HUES48 (cell line): ENCODE measurements at regions not wholly inside any gene's neighbourhood (a gene's known extent, or its start where the extent isn't known, plus 50 kb on each side); places are given as distances from the start of the nearest gene placed in this dataset.
"Not testable (repeated sequence)": the region's sequence is repeated elsewhere in the genome, so short reads cannot be mapped to it uniquely, and the experiment has no call there.

Experiments
- H3K27ac ChIP-seq: one replicate; pipeline ENCODE4 v1.7.0; 2013; ENCODE audit warnings: low read depth, low read length, inconsistent platforms
- H3K27me3 ChIP-seq: 2 replicates; pipeline ENCODE4 v1.6.1; 2013; ENCODE audit warnings: mild to moderate bottlenecking, low read length; ENCODE audit not compliant: control insufficient read depth, insufficient read depth
- H3K36me3 ChIP-seq: 2 replicates; pipeline ENCODE4 v1.6.1; 2013; ENCODE audit warnings: low read length; ENCODE audit not compliant: control insufficient read depth, insufficient read depth
- H3K4me1 ChIP-seq: 2 replicates; pipeline ENCODE4 v1.6.1; 2013; ENCODE audit warnings: mild to moderate bottlenecking, low read length; ENCODE audit not compliant: control insufficient read depth, insufficient read depth
- H3K4me3 ChIP-seq: 2 replicates; pipeline ENCODE4 v1.5.1; 2013; ENCODE audit warnings: mild to moderate bottlenecking, low read depth, low read length
- H3K9ac ChIP-seq: 2 replicates; pipeline ENCODE4 v1.6.1; 2013; ENCODE audit warnings: mild to moderate bottlenecking, low read depth, low read length, moderate library complexity
- H3K9me3 ChIP-seq: 2 replicates; pipeline ENCODE4 v1.6.1; 2013; ENCODE audit warnings: low read length; ENCODE audit not compliant: control insufficient read depth, insufficient read depth

DNA sequence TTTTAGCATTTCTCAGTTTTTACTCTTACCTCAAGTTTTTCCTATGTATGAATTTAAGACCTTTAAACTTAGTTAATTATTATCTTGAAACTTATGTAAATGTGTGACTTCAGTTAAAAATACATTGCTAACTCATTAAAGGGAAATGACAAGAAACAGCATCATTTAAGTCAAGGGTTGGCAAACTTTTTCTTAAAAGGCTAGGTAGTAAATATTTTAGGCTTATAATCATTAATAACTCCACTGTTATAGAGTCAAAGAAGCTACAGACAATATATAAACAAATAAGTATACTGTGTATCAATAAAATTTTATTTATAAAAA lies 259.7 kb upstream of the RBMS1 start:
- Histone ChIP-seq H3K4me1 (peaks cover 20% of the 10 kb centered on the region; the same call in 1 of the 2 replicates), H3K27me3 (no peaks in the 10 kb centered on the region), H3K9me3 (0 out of 2 replicates have a peak, but pooled peaks cover 2% of the 10 kb centered on the region), H3K36me3 (no peaks in the 10 kb centered on the region), H3K4me3 (no peak overlapping the region), H3K27ac (no peak overlapping the region), H3K9ac (no peak overlapping the region)

- Histone ChIP-seq H3K9ac (no peak overlapping the region), H3K9me3 (0 out of 2 replicates have a peak, but pooled peaks cover 2% of the 10 kb centered on the region), H3K4me3 (no peak overlapping the region), H3K36me3 (no peaks in the 10 kb centered on the region), H3K27me3 (no peaks in the 10 kb centered on the region), H3K4me1 (peaks cover 20% of the 10 kb centered on the region; the same call in 1 of the 2 replicates), H3K27ac (no peak overlapping the region)
Observed at GRCh38 chr2:160753960-160754359, 260.4 kb upstream of the RBMS1 start.

- peaks cover 18% of the 10 kb centered on the region; the same call in 1 of the 2 replicates for H3K4me1 ChIP-seq
- no peaks in the 10 kb centered on the region for H3K27me3 ChIP-seq
- H3K36me3 ChIP-seq, result no peaks in the 10 kb centered on the region
- no peak overlapping the region for H3K4me3 ChIP-seq
- H3K27ac ChIP-seq, result no peak overlapping the region
- 0 out of 2 replicates have a peak, but pooled peaks cover 2% of the 10 kb centered on the region for H3K9me3 ChIP-seq
- no peak overlapping the region for H3K9ac ChIP-seq
Observed at GRCh38 chr2:160756481-160756880, 262.9 kb upstream of the RBMS1 start.

- H3K9me3 ChIP-seq, result peaks cover 28% of the 10 kb centered on the region
- not testable (repeated sequence) for H3K27me3 ChIP-seq, H3K9ac ChIP-seq, H3K27ac ChIP-seq, H3K4me1 ChIP-seq, H3K36me3 ChIP-seq, H3K4me3 ChIP-seq
Observed at GRCh38 chr2:160762493-160763128, 269.0 kb upstream of the RBMS1 start.

DNA sequence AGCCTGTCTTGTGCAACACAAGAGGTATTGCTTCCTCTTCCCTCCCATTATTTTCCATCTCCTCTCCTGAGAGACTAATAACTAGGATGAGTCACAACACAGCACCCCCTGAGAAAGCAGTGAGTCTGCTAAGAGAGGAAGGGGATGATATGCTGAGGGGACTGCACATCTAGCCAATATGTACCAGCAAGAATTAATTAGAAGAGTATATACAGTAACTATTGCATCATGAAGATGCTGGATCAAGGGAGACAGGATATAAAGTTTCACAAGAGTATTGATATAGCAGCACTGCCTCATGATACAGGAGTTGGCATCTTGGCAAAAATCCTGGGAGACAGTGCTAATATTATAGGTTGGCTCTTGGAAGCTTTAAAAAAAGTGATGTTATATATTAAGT lies 289.9 kb upstream of the RBMS1 start:
- Histone ChIP-seq H3K36me3 (no peaks in the 10 kb centered on the region), H3K9me3 (peaks cover 2% of the 10 kb centered on the region; the same call in 1 of the 2 replicates), H3K4me1 (no peaks in the 10 kb centered on the region), H3K27me3 (no peaks in the 10 kb centered on the region), H3K9ac (no peak overlapping the region), H3K4me3 (no peak overlapping the region), H3K27ac (no peak overlapping the region)

GRCh38 chr2:160784034-160784433 lies 290.4 kb upstream of the RBMS1 start:
- Histone ChIP-seq H3K27me3 (no peaks in the 10 kb centered on the region), H3K9me3 (no peaks in the 10 kb centered on the region), H3K4me1 (no peaks in the 10 kb centered on the region), H3K9ac (no peak overlapping the region), H3K27ac (no peak overlapping the region), H3K36me3 (no peaks in the 10 kb centered on the region), H3K4me3 (no peak overlapping the region)

- Histone ChIP-seq H3K9ac (no peak overlapping the region), H3K27me3 (no peaks in the 10 kb centered on the region), H3K9me3 (no peaks in the 10 kb centered on the region), H3K4me3 (no peak overlapping the region), H3K4me1 (no peaks in the 10 kb centered on the region), H3K27ac (no peak overlapping the region), H3K36me3 (no peaks in the 10 kb centered on the region)
Observed at GRCh38 chr2:160790738-160791137, 297.1 kb upstream of the RBMS1 start.

GRCh38 chr2:160791884-160792283 lies 298.3 kb upstream of the RBMS1 start:
- H3K27me3 ChIP-seq, result no peaks in the 10 kb centered on the region
- H3K4me1 ChIP-seq, result no peaks in the 10 kb centered on the region
- no peak overlapping the region for H3K4me3 ChIP-seq
- H3K36me3 ChIP-seq, result no peaks in the 10 kb centered on the region
- H3K9me3 ChIP-seq, result peaks cover 4% of the 10 kb centered on the region
- H3K9ac ChIP-seq, result no peak overlapping the region
- no peak overlapping the region for H3K27ac ChIP-seq

DNA sequence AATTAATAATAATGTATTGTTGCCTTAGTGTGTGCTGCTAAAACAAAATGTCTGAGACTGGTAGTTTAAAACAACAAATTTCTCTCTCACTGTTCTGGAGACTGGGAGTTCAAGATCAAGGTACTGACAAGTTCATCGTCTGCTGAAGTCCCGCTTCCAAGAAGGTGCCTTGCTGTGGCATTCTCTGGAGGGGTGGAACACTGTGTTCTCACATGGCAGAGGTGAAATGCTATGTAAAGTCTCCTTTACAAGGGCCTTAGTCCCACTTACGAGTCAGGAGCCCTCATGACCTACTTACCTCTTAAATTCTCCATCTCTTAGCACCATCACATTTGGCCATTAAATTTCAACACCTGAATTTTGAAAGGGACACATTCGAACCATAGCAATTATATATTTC lies 299.2 kb upstream of the RBMS1 start:
- no peaks in the 10 kb centered on the region for H3K4me1 ChIP-seq
- peaks cover 9% of the 10 kb centered on the region for H3K9me3 ChIP-seq
- H3K4me3 ChIP-seq, result no peak overlapping the region
- no peaks in the 10 kb centered on the region for H3K36me3 ChIP-seq
- no peak overlapping the region for H3K27ac ChIP-seq
- no peak overlapping the region for H3K9ac ChIP-seq
- H3K27me3 ChIP-seq, result no peaks in the 10 kb centered on the region

GRCh38 chr2:160794926-160795325 lies 301.3 kb upstream of the RBMS1 start:
- Histone ChIP-seq H3K4me3 (no peak overlapping the region), H3K4me1 (no peaks in the 10 kb centered on the region), H3K36me3 (no peaks in the 10 kb centered on the region), H3K9me3 (peaks cover 9% of the 10 kb centered on the region), H3K9ac (no peak overlapping the region), H3K27me3 (no peaks in the 10 kb centered on the region), H3K27ac (no peak overlapping the region)

DNA sequence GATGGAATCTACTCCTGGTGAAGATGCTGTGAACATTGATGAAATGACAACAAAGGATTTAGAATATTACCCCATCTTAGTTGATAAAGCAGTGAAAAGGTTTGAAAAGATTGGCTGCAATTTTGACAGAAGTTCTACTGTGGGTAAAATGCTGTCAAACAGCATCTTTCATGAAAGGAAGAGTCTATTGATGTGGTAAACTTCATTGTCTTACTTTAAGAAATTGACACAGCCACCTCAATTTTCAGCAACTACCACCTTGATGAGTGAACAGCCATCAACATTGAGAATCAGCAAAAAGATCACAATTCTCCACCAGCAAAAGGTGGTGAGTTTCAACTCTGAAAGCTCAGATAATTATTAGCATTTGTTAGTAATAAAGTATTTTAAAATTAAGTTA lies 310.3 kb upstream of the RBMS1 start:
- H3K27me3 ChIP-seq, result no peaks in the 10 kb centered on the region
- no peaks in the 10 kb centered on the region for H3K4me1 ChIP-seq
- H3K36me3 ChIP-seq, result no peaks in the 10 kb centered on the region
- H3K9me3 ChIP-seq, result peaks cover 8% of the 10 kb centered on the region
- no peak overlapping the region for H3K4me3 ChIP-seq
- H3K27ac ChIP-seq, result no peak overlapping the region
- no peak overlapping the region for H3K9ac ChIP-seq
